Astrocyte (in vitro differentiated cells and primary cell): ENCODE measurements at regions not wholly inside any gene's neighbourhood (a gene's known extent, or its start where the extent isn't known, plus 50 kb on each side); places are given as distances from the start of the nearest gene placed in this dataset.

Experiments used
- DNase-seq: peaks from one replicate; pipeline ENCODE4 v3.0.0-alpha.2; 2010; ENCODE audit warnings: low read depth
- FAIRE-seq: peaks from 2 replicates; lab custom pipeline; 2011; peaks lifted over from hg19 to GRCh38; lab: Jason Lieb, UNC
- H2AFZ ChIP-seq: 2 replicates; pipeline ENCODE4 v1.6.0; 2012; ENCODE audit warnings: low read depth, low read length, inconsistent platforms
- H3K27ac ChIP-seq: 2 replicates; pipeline ENCODE4 v1.5.1; 2011; ENCODE audit warnings: low read depth, low read length, inconsistent platforms
- H3K27me3 ChIP-seq: 2 replicates; pipeline ENCODE4 v1.6.0; 2011; ENCODE audit warnings: low read length, inconsistent platforms; ENCODE audit not compliant: insufficient read depth
- H3K36me3 ChIP-seq: 2 replicates; pipeline ENCODE4 v1.5.1; 2011; ENCODE audit warnings: low read length, inconsistent platforms; ENCODE audit not compliant: insufficient read depth
- H3K4me1 ChIP-seq: 2 replicates; pipeline ENCODE4 v1.5.1; 2011; ENCODE audit warnings: low read length, inconsistent platforms; ENCODE audit not compliant: insufficient read depth
- H3K4me2 ChIP-seq: 2 replicates; pipeline ENCODE4 v1.6.0; 2012; ENCODE audit warnings: low read length, inconsistent platforms
- H3K4me3 ChIP-seq: 2 replicates; pipeline ENCODE4 v1.5.1; 2011; ENCODE audit warnings: low read depth, mild to moderate bottlenecking, low read length, inconsistent platforms; ENCODE audit not compliant: insufficient read depth
- H3K79me2 ChIP-seq: 2 replicates; pipeline ENCODE4 v1.6.0; 2012; ENCODE audit warnings: mild to moderate bottlenecking, low read length, inconsistent platforms; ENCODE audit not compliant: insufficient read depth
- H3K9ac ChIP-seq: 2 replicates; pipeline ENCODE4 v1.6.0; 2012; ENCODE audit warnings: mild to moderate bottlenecking, low read length, inconsistent platforms
- H3K9me3 ChIP-seq: 2 replicates; pipeline ENCODE4 v1.5.1; 2012; ENCODE audit warnings: low read depth, mild to moderate bottlenecking, low read length, inconsistent platforms; ENCODE audit not compliant: insufficient read depth
- H4K20me1 ChIP-seq: 2 replicates; pipeline ENCODE4 v1.6.0; 2012; ENCODE audit warnings: low read length, inconsistent platforms; ENCODE audit not compliant: insufficient read depth
- H3K27ac Mint-ChIP-seq: one replicate; pipeline ENCODE4 v1.8.0; 2021; ENCODE audit warnings: mild to moderate bottlenecking, mixed read lengths; ENCODE audit not compliant: unreplicated experiment
- H3K27me3 Mint-ChIP-seq: one replicate; pipeline ENCODE4 v1.8.0; 2021; ENCODE audit warnings: low read depth, mixed read lengths; ENCODE audit not compliant: unreplicated experiment
- H3K36me3 Mint-ChIP-seq: one replicate; pipeline ENCODE4 v1.8.0; 2021; ENCODE audit warnings: low read depth, mixed read lengths; ENCODE audit not compliant: unreplicated experiment
- H3K4me1 Mint-ChIP-seq: one replicate; pipeline ENCODE4 v1.8.0; 2021; ENCODE audit warnings: low read depth, mixed read lengths; ENCODE audit not compliant: unreplicated experiment
- H3K4me3 Mint-ChIP-seq: one replicate; pipeline ENCODE4 v1.8.0; 2021; ENCODE audit warnings: mild to moderate bottlenecking, moderate library complexity, mixed read lengths; ENCODE audit not compliant: unreplicated experiment
- H3K9me3 Mint-ChIP-seq: one replicate; pipeline ENCODE4 v1.8.0; 2021; ENCODE audit warnings: mild to moderate bottlenecking, mixed read lengths; ENCODE audit not compliant: unreplicated experiment
- CTCF ChIP-seq: IDR thresholded peaks from 2 replicates; pipeline ENCODE4 v1.5.1; 2011; ENCODE audit warnings: low read depth, mild to moderate bottlenecking, inconsistent platforms, low read length, moderate library complexity; ENCODE audit not compliant: insufficient read depth
- EZH2 ChIP-seq: IDR thresholded peaks from 2 replicates; pipeline ENCODE4 v1.6.1; 2012; ENCODE audit warnings: mild to moderate bottlenecking, low read length, inconsistent platforms; ENCODE audit not compliant: insufficient read depth

GRCh38 chr11:92455210-92455790 lies 230.7 kb downstream of the FAT3 start:
- Histone ChIP-seq H3K4me1 (peaks cover 3% of the 10 kb centered on the region), H3K36me3 (no peaks in the 10 kb centered on the region), H3K4me2 (no peak overlapping the region), H3K9me3 (no peaks in the 10 kb centered on the region), H3K79me2 (no peaks in the 10 kb centered on the region), H4K20me1 (no peaks in the 10 kb centered on the region), H3K27ac (no peak overlapping the region), H3K27me3 (no peaks in the 10 kb centered on the region), H3K9ac (no peak overlapping the region), H3K4me3 (no peak overlapping the region), H2AFZ (no peak overlapping the region)
- FAIRE-seq (no peak), DNase-seq (no peak)
- TF ChIP-seq EZH2 (no peak), CTCF (no peak)
- no peak overlapping the region for H3K4me3 Mint-ChIP-seq
- no peaks in the 10 kb centered on the region for H3K9me3 Mint-ChIP-seq
- no peak overlapping the region for H3K27ac Mint-ChIP-seq
- H3K36me3 Mint-ChIP-seq, result no peaks in the 10 kb centered on the region
- peaks cover 15% of the 10 kb centered on the region for H3K4me1 Mint-ChIP-seq
- no peaks in the 10 kb centered on the region for H3K27me3 Mint-ChIP-seq

GRCh38 chr11:92457250-92457649 lies 232.6 kb downstream of the FAT3 start:
- Histone ChIP-seq H3K79me2 (no peaks in the 10 kb centered on the region), H3K4me2 (no peak overlapping the region), H3K4me3 (no peak overlapping the region), H2AFZ (no peak overlapping the region), H3K27ac (no peak overlapping the region), H4K20me1 (no peaks in the 10 kb centered on the region), H3K36me3 (no peaks in the 10 kb centered on the region), H3K4me1 (peaks cover 3% of the 10 kb centered on the region), H3K9me3 (no peaks in the 10 kb centered on the region), H3K9ac (no peak overlapping the region), H3K27me3 (no peaks in the 10 kb centered on the region)
- H3K36me3 Mint-ChIP-seq, result no peaks in the 10 kb centered on the region
- no peaks in the 10 kb centered on the region for H3K27me3 Mint-ChIP-seq
- peak overlapping the region; percentile 68 for H3K27ac Mint-ChIP-seq
- peak; percentile 39 for DNase-seq
- H3K4me3 Mint-ChIP-seq, result no peak overlapping the region
- peaks cover 15% of the 10 kb centered on the region for H3K4me1 Mint-ChIP-seq
- H3K9me3 Mint-ChIP-seq, result no peaks in the 10 kb centered on the region
- no peak for TF ChIP-seq CTCF
- no peak for TF ChIP-seq EZH2
- FAIRE-seq, result peak; percentile 58

GRCh38 chr11:92458486-92458885 lies 233.9 kb downstream of the FAT3 start:
- H3K27ac ChIP-seq, result no peak overlapping the region
- peaks cover 10% of the 10 kb centered on the region for H3K4me1 Mint-ChIP-seq
- H3K36me3 Mint-ChIP-seq, result no peaks in the 10 kb centered on the region
- FAIRE-seq (no peak), DNase-seq (no peak)
- no peak overlapping the region for H3K4me2 ChIP-seq
- H3K4me3 ChIP-seq, result no peak overlapping the region
- TF ChIP-seq CTCF, result no peak
- TF ChIP-seq EZH2, result no peak
- H3K79me2 ChIP-seq, result no peaks in the 10 kb centered on the region
- H3K9ac ChIP-seq, result no peak overlapping the region
- no peaks in the 10 kb centered on the region for H3K27me3 ChIP-seq
- no peaks in the 10 kb centered on the region for H3K4me1 ChIP-seq
- no peaks in the 10 kb centered on the region for H3K9me3 ChIP-seq
- H3K4me3 Mint-ChIP-seq, result no peak overlapping the region
- H3K27me3 Mint-ChIP-seq, result no peaks in the 10 kb centered on the region
- H3K9me3 Mint-ChIP-seq, result no peaks in the 10 kb centered on the region
- H3K36me3 ChIP-seq, result no peaks in the 10 kb centered on the region
- no peaks in the 10 kb centered on the region for H4K20me1 ChIP-seq
- no peak overlapping the region for H2AFZ ChIP-seq
- H3K27ac Mint-ChIP-seq, result no peak overlapping the region
